PC-9 (cell line): ENCODE measurements at regions not wholly inside any gene's neighbourhood (a gene's known extent, or its start where the extent isn't known, plus 50 kb on each side); places are given as distances from the start of the nearest gene placed in this dataset.

Experiments used
- BruUV-seq: library from RNA; stranded (reverse); fragments of 400-500 nt; replicated peaks from 2 replicates; lab custom pipeline; 2021; lab: Mats Ljungman, UMichigan
- CTCF ChIA-PET: fragments of 300-600 bp; sonication (Branson Sonifier 250); formaldehyde crosslinking; loops from one replicate; lab custom pipeline; 2022; ENCODE audit warnings: antibody characterized with exemption; lab: Charles Lee
- POLR2A ChIA-PET: fragments of 300-600 bp; sonication (Branson Sonifier 250); formaldehyde crosslinking; loops from one replicate; lab custom pipeline; 2022; ENCODE audit warnings: antibody characterized with exemption; ENCODE audit not compliant: unreplicated experiment; lab: Charles Lee
- DNase-seq, 2 experiments: peaks; one replicate each; pipeline versions ENCODE4 v3.0.0 to v3.0.0-alpha.2; 2015 to 2022; ENCODE audit warnings: mixed read lengths in 1 of 2
- H2AFZ ChIP-seq: fragments of 200-600 bp; sonication (generic); 2 replicates; pipeline ENCODE4 v1.8.1; 2017; ENCODE audit warnings: antibody characterized with exemption
- H3F3A ChIP-seq: fragments of 200-600 bp; sonication (generic); 2 replicates; pipeline ENCODE4 v1.8.1; 2017; ENCODE audit warnings: antibody characterized with exemption, mild to moderate bottlenecking, low read depth; ENCODE audit not compliant: insufficient read depth
- H3K27ac ChIP-seq: fragments of 200-600 bp; sonication (generic); 2 replicates; pipeline ENCODE4 v1.6.1; 2016; ENCODE audit warnings: mixed run types
- H3K27me3 ChIP-seq: fragments of 200-600 bp; sonication (generic); 2 replicates; pipeline ENCODE4 v1.6.1; 2016; ENCODE audit warnings: low read depth, mixed run types; ENCODE audit not compliant: insufficient read depth
- H3K36me3 ChIP-seq: fragments of 200-600 bp; sonication (generic); 2 replicates; pipeline ENCODE4 v1.6.1; 2016; ENCODE audit warnings: low read depth, mixed run types
- H3K4me1 ChIP-seq: fragments of 200-600 bp; sonication (generic); replicated peaks from 2 replicates; pipeline ENCODE4 v1.6.1; 2016; ENCODE audit warnings: mixed run types; ENCODE audit not compliant: insufficient read depth
- H3K4me2 ChIP-seq: fragments of 200-600 bp; sonication (generic); 2 replicates; pipeline ENCODE4 v1.6.1; 2017; ENCODE audit warnings: mixed run types
- H3K4me3 ChIP-seq: fragments of 200-600 bp; sonication (generic); 2 replicates; pipeline ENCODE4 v1.6.1; 2016; ENCODE audit warnings: mixed run types
- H3K79me2 ChIP-seq: fragments of 200-600 bp; sonication (generic); 2 replicates; pipeline ENCODE4 v1.6.1; 2017; ENCODE audit warnings: low read depth, mixed run types
- H3K9me2 ChIP-seq: fragments of 200-600 bp; sonication (generic); 2 replicates; pipeline ENCODE4 v1.8.1; 2017; ENCODE audit warnings: mild to moderate bottlenecking; ENCODE audit not compliant: insufficient read depth
- H3K9me3 ChIP-seq: fragments of 200-600 bp; sonication (generic); 2 replicates; pipeline ENCODE4 v1.8.1; 2016; ENCODE audit warnings: low read depth; ENCODE audit not compliant: insufficient read depth
- H4K20me1 ChIP-seq: fragments of 200-600 bp; sonication (generic); 2 replicates; pipeline ENCODE4 v1.8.1; 2017; ENCODE audit not compliant: insufficient read depth
- EZH2 ChIP-seq: fragments of 200-600 bp; sonication (generic); IDR thresholded peaks from 2 replicates; pipeline ENCODE4 v1.8.0; 2017; ENCODE audit warnings: antibody characterized with exemption, low read depth
- intact Hi-C: fragments of 100-400 bp; cut with micrococcal nuclease; formaldehyde crosslinking; loops from one replicate; pipeline ENCODE4 v1.10.0; 2022; ENCODE audit not compliant: unreplicated experiment
- TF ChIP-seq, protein P1 (sequence below): fragments of 200-600 bp; sonication (generic); conservative IDR thresholded peaks from 2 replicates; pipeline ENCODE4 v1.6.1; 2017; ENCODE audit warnings: mixed run types, antibody characterized with exemption, mild to moderate bottlenecking, moderate library complexity

- no peak overlapping the region for H2AFZ ChIP-seq
- H3K4me2 ChIP-seq = no peak overlapping the region
- BruUV-seq = no TSS peak
- H3K4me1 ChIP-seq = no peaks in the 10 kb centered on the region
- intact Hi-C loops = no loop called here
- H3K9me3 ChIP-seq = no peaks in the 10 kb centered on the region
- CTCF ChIA-PET = no interaction called here
- DNase-seq = no peak
- H3K4me3 ChIP-seq = no peak overlapping the region
- H3K27ac ChIP-seq = no peak overlapping the region
- H3F3A ChIP-seq = no peaks in the 10 kb centered on the region
- H3K36me3 ChIP-seq = no peaks in the 10 kb centered on the region
- H4K20me1 ChIP-seq = no peaks in the 10 kb centered on the region
- no peaks in the 10 kb centered on the region for H3K27me3 ChIP-seq
- no peak for TF ChIP-seq EZH2
- TF ChIP-seq, protein P1, sequence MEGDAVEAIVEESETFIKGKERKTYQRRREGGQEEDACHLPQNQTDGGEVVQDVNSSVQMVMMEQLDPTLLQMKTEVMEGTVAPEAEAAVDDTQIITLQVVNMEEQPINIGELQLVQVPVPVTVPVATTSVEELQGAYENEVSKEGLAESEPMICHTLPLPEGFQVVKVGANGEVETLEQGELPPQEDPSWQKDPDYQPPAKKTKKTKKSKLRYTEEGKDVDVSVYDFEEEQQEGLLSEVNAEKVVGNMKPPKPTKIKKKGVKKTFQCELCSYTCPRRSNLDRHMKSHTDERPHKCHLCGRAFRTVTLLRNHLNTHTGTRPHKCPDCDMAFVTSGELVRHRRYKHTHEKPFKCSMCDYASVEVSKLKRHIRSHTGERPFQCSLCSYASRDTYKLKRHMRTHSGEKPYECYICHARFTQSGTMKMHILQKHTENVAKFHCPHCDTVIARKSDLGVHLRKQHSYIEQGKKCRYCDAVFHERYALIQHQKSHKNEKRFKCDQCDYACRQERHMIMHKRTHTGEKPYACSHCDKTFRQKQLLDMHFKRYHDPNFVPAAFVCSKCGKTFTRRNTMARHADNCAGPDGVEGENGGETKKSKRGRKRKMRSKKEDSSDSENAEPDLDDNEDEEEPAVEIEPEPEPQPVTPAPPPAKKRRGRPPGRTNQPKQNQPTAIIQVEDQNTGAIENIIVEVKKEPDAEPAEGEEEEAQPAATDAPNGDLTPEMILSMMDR = no peak
- POLR2A ChIA-PET = no interaction called here
- H3K79me2 ChIP-seq = no peaks in the 10 kb centered on the region
- no peaks in the 10 kb centered on the region for H3K9me2 ChIP-seq
Measured at GRCh38 chr12:97630356-97630755, 167.8 kb downstream of the RMST start.

DNA sequence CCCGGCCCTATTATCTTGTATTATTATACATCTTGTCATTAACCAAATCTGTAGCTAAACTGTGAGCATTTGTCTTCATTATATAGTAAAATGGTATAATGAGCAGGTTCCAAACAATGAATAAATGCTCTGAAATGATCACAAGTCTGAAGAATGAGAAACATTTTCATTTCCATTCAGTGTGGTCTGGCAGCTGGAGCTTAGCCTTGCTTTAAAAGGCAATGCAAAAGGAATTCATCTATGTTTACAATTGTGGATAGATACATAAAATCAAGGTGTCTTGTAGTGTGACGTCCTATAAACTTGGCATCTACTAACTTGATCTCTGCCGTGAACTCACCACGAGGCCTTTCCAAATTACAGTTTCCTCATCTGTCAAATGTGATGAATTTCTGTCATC is 168.3 kb downstream of the RMST start:
- BruUV-seq = no TSS peak
- CTCF ChIA-PET = no interaction called here
- Histone ChIP-seq H3K36me3 (no peaks in the 10 kb centered on the region), H2AFZ (no peak overlapping the region), H3K4me1 (no peaks in the 10 kb centered on the region), H3K79me2 (no peaks in the 10 kb centered on the region), H3K27ac (no peak overlapping the region), H3K9me3 (no peaks in the 10 kb centered on the region), H3K27me3 (no peaks in the 10 kb centered on the region), H3K4me2 (no peak overlapping the region), H3K9me2 (no peaks in the 10 kb centered on the region), H3K4me3 (no peak overlapping the region), H3F3A (no peaks in the 10 kb centered on the region), H4K20me1 (no peaks in the 10 kb centered on the region)
- POLR2A ChIA-PET = no interaction called here
- intact Hi-C loops = no loop called here
- DNase-seq = no peak
- TF ChIP-seq, protein P1 = no peak
- no peak for TF ChIP-seq EZH2

- no peaks in the 10 kb centered on the region for H4K20me1 ChIP-seq
- POLR2A ChIA-PET = no interaction called here
- no peaks in the 10 kb centered on the region for H3K27me3 ChIP-seq
- H3K27ac ChIP-seq = no peak overlapping the region
- no peak overlapping the region for H3K4me3 ChIP-seq
- no peaks in the 10 kb centered on the region for H3K36me3 ChIP-seq
- CTCF ChIA-PET = no interaction called here
- TF ChIP-seq EZH2 = no peak
- TF ChIP-seq, protein P1 = no peak
- no peaks in the 10 kb centered on the region for H3K9me2 ChIP-seq
- no peak for DNase-seq
- H3K9me3 ChIP-seq = no peaks in the 10 kb centered on the region
- intact Hi-C loops = no loop called here
- no peaks in the 10 kb centered on the region for H3K79me2 ChIP-seq
- H3K4me1 ChIP-seq = no peaks in the 10 kb centered on the region
- H3K4me2 ChIP-seq = no peak overlapping the region
- no peak overlapping the region for H2AFZ ChIP-seq
- no TSS peak for BruUV-seq
- no peaks in the 10 kb centered on the region for H3F3A ChIP-seq
Measured at GRCh38 chr12:97637770-97638169, 175.2 kb downstream of the RMST start.
